Heart right ventricle (tissue), 16 donors: ENCODE measurements at regions not wholly inside any gene's neighbourhood (a gene's known extent, or its start where the extent isn't known, plus 50 kb on each side); places are given as distances from the start of the nearest gene placed in this dataset.

Experiments used
- ATAC-seq, 8 donors: fragments of 200-7000 bp; cut with Tn5 transposase; one replicate each; pipeline ENCODE4 v1.9.1; 2020; ENCODE audit warnings: mild to moderate bottlenecking in 8 of 8, moderate library complexity in 8 of 8, moderate number of reproducible peaks in 1 of 8
- DNase-seq, 2 donors: peaks; one replicate each; pipeline ENCODE4 v3.0.0-alpha.2; 2020
- H3K27ac ChIP-seq, 10 donors: fragments of 200-600 bp; sonication (generic) in 2 of 10; one replicate each; pipeline versions ENCODE4 v1.5.0 to v1.8.0; 2020 to 2022; ENCODE audit warnings: mild to moderate bottlenecking in 3 of 10
- H3K27me3 ChIP-seq, 7 donors: fragments of 200-600 bp; one replicate each; pipeline ENCODE4 v1.8.0; 2021 to 2022; ENCODE audit warnings: mild to moderate bottlenecking in 2 of 7
- H3K36me3 ChIP-seq, 9 donors: fragments of 200-600 bp; sonication (generic) in 1 of 9; one replicate each; pipeline versions ENCODE4 v1.5.0 to v1.8.0; 2020 to 2022; ENCODE audit warnings: mild to moderate bottlenecking in 2 of 9
- H3K4me1 ChIP-seq, 9 donors: fragments of 200-600 bp; sonication (generic) in 1 of 9; one replicate each; pipeline versions ENCODE4 v1.5.0 to v1.8.0; 2020 to 2022; ENCODE audit warnings: mild to moderate bottlenecking in 4 of 9
- H3K4me3 ChIP-seq, 10 donors: fragments of 200-600 bp; sonication (generic) in 2 of 10; one replicate each; pipeline versions ENCODE4 v1.5.0 to v1.8.0; 2020 to 2022; ENCODE audit warnings: mild to moderate bottlenecking in 7 of 10, moderate library complexity in 2 of 10
- H3K9me3 ChIP-seq, 11 donors: fragments of 200-600 bp in 10 of 11; sonication (generic) in 2 of 11; one replicate each; pipeline versions ENCODE4 v1.5.0 to v1.8.0; 2013 to 2022; ENCODE audit warnings: mild to moderate bottlenecking in 2 of 11, control low read depth in 1 of 11, moderate library complexity in 1 of 11
- WGBS, 2 donors: extraction: QIAGEN DNeasy Blood & Tissue Kit; methylation state at CpG; one replicate each; pipeline ENCODE4 v1.1.7; 2013; ENCODE audit warnings: inconsistent platforms in 1 of 2; 5-methylcytosine and 5-hydroxymethylcytosine counted together
- intact Hi-C, 10 donors: fragments of 100-400 bp; cut with DNase I; formaldehyde crosslinking; loops; one replicate each; pipeline versions ENCODE4 v1.11.1 to v1.14.2; 2022
- TF ChIP-seq, protein P1 (sequence below), 9 donors: fragments of 200-600 bp; sonication (generic) in 2 of 9; IDR thresholded peaks; one replicate each; pipeline versions ENCODE4 v1.5.0 to v1.8.0; 2021 to 2022; ENCODE audit warnings: antibody characterized with exemption in 9 of 9, mild to moderate bottlenecking in 5 of 9, moderate library complexity in 1 of 9
- donor health status: Arrhythmogenic right ventricular cardiomyopathy.
- donor health status: ischemic (EF 13 %, LVEDD 7.1; RV severe dilation, severe dysfunction).
- donor health status: healthy with polysubstance abuse.
- donor health status: DM: no; HTN: yes; CAD: no.
- donor health status: DM: no; HTN: no; CAD: no.
- donor health status: ischemic (EF 25% LVEDD 6.9; RV normal size, moderate dysfunction).
- donor health status: ischemic (EF 25% LVEDD 5.7; RV mildly dilated, moderate dysfunction).
- donor health status: healthy.
- donor health status: DM: yes; HTN: yes; CAD: no.
- donor health status: Ischemic cardiomyopathy.
- donor health status: ischemic (EF 35%, LVEDD 5.7; RV mildly dilated, moderate dysfunction).
- donor health status: nonischemic (EF 11% LVEDD 7.7; RV severe dilation, severe dysfunction).
- donor health status: DM: yes; HTN: yes; CAD: no.
- donor health status: PGD.
- donor health status: ischemic (EF 29% LVEDD 5.4; RV normal size, mild dysfunction).
- donor health status: nonischemic (EF 23%, LVEDD 6.1; RV moderate dilation, normal function).

DNA sequence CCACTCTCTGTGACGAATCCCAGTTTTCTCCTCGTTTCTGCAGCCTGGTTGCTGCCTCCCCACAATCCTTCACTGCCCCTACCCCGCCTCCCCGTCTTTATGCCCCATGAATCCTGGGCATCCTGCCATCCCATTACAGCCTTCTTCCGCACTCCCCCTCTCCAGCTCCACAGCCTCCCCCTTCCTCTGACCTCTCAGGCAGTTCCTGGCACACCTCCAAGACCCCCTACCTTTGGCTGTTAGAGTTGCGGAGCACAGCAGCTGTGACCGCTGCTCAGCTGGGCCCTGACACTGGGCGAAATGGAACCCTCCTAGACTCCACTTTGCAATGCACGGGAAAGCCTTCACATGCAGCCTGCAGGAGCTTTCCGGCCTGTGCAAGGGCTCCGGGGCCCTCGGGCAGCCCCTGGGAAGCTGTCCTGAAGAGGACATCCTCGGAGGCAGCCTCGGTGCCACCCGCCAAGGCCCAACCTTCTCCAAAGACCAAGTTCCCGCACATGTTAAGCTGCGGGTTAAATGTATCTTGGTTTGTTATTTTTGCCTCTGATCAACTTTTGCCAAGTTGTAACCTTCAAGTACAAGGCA lies 400.7 kb upstream of the MKI67 start:
- no peaks in the 10 kb centered on the region for H3K9me3 ChIP-seq
- DNase-seq (peak in 1 of 2 donors; percentile 15), ATAC-seq (peak in 2 of 8 donors; percentile 25 to 45)
- H3K27me3 ChIP-seq = peaks cover 0 to 48% (median 27%) of the 10 kb centered on the region in 7 donors
- H3K4me3 ChIP-seq = no peak overlapping the region
- intact Hi-C loops = loop anchor here in 6 of 10 donors (5.0 to 10.0 kb wide), 5 partner anchors 205 to 812 kb away; no protein-coding TSS in a partner anchor
- no peaks in the 10 kb centered on the region for H3K36me3 ChIP-seq
- WGBS, 2 donors = 43 to 48% methylated on average over 17 of the region's 17 CpGs
- no peak overlapping the region for H3K27ac ChIP-seq
- no peaks in the 10 kb centered on the region for H3K4me1 ChIP-seq
- TF ChIP-seq, protein P1, sequence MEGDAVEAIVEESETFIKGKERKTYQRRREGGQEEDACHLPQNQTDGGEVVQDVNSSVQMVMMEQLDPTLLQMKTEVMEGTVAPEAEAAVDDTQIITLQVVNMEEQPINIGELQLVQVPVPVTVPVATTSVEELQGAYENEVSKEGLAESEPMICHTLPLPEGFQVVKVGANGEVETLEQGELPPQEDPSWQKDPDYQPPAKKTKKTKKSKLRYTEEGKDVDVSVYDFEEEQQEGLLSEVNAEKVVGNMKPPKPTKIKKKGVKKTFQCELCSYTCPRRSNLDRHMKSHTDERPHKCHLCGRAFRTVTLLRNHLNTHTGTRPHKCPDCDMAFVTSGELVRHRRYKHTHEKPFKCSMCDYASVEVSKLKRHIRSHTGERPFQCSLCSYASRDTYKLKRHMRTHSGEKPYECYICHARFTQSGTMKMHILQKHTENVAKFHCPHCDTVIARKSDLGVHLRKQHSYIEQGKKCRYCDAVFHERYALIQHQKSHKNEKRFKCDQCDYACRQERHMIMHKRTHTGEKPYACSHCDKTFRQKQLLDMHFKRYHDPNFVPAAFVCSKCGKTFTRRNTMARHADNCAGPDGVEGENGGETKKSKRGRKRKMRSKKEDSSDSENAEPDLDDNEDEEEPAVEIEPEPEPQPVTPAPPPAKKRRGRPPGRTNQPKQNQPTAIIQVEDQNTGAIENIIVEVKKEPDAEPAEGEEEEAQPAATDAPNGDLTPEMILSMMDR (IDR thresholded peaks at IDR 0.05) = no peak

DNA sequence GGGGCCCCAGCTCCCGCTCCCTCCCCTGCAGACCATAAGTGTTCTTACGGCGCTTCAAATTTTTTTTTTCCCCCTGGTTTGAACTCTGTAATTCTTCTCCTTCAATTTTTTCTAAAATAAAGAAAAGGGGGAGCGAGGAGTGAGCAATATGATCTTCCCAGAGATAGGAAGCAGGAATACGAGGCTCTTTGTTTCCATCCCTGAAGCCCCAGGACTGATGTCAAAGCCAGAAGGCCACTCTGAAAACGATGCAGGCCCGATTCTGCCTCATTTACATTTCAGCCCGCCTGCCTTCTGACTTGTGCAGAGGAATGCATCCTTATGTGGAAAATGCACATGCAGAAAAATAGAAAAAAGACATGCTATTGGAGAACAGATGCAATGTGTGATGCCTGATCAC lies 401.5 kb upstream of the MKI67 start:
- intact Hi-C loops = loop anchor here in 6 of 10 donors (5.0 to 10.0 kb wide), 5 partner anchors 205 to 813 kb away; no protein-coding TSS in a partner anchor
- ATAC-seq = no peak
- Histone ChIP-seq H3K4me1 (no peaks in the 10 kb centered on the region), H3K36me3 (no peaks in the 10 kb centered on the region), H3K4me3 (no peak overlapping the region), H3K9me3 (no peaks in the 10 kb centered on the region), H3K27ac (no peak overlapping the region), H3K27me3 (peaks cover 0 to 53% (median 20%) of the 10 kb centered on the region in 7 donors)
- WGBS, 2 donors = 68% methylated on average over 8 of the region's 8 CpGs
- DNase-seq = no peak
- TF ChIP-seq, protein P1 (IDR thresholded peaks at IDR 0.05) = no peak

- TF ChIP-seq, protein P1 (IDR thresholded peaks at IDR 0.05) = no peak
- Histone ChIP-seq H3K27me3 (peaks cover 0 to 55% (median 21%) of the 10 kb centered on the region in 7 donors), H3K4me1 (no peaks in the 10 kb centered on the region), H3K9me3 (no peaks in the 10 kb centered on the region), H3K27ac (no peak overlapping the region), H3K36me3 (no peaks in the 10 kb centered on the region), H3K4me3 (no peak overlapping the region)
- DNase-seq (no peak), ATAC-seq (no peak)
- WGBS, 2 donors = 72 to 81% methylated on average over 2 of the region's 2 CpGs
- intact Hi-C loops = loop anchor here in 6 of 10 donors (5.0 to 10.0 kb wide), 5 partner anchors 206 to 813 kb away; no protein-coding TSS in a partner anchor
Observed at GRCh38 chr10:128528167-128528566, 401.9 kb upstream of the MKI67 start.

DNA sequence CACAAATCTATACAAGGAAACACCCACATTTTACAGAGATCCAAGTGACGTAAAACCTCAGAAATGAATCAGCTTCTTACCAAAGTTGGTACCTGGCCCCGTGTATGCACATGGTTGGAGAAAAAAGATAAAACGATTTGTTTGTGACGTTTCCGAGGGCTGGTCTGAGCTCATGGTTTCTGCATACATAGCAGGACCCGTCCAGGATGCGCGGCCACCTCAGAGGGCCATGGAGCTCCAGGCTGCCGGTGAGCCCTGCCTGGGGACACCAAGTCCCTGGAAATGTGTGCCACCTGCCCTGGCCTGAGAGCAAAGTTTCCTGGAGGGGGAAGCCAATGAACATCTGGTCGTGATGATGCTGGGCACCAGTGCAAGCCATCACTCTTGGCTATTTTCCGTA lies 402.6 kb upstream of the MKI67 start:
- TF ChIP-seq, protein P1 (IDR thresholded peaks at IDR 0.05) = no peak
- no peak overlapping the region for H3K4me3 ChIP-seq
- H3K36me3 ChIP-seq = no peaks in the 10 kb centered on the region
- H3K4me1 ChIP-seq = no peaks in the 10 kb centered on the region
- no peaks in the 10 kb centered on the region for H3K9me3 ChIP-seq
- no peak overlapping the region for H3K27ac ChIP-seq
- intact Hi-C loops = loop anchor here in 6 of 10 donors (5.0 to 10.0 kb wide), 5 partner anchors 206 to 814 kb away; no protein-coding TSS in a partner anchor
- ATAC-seq = no peak
- WGBS, 2 donors = 72 to 88% methylated on average over 11 of the region's 11 CpGs
- no peak for DNase-seq
- H3K27me3 ChIP-seq = peaks cover 0 to 54% (median 27%) of the 10 kb centered on the region in 7 donors
